H1 (cell line): ENCODE measurements at regions not wholly inside any gene's neighbourhood (a gene's known extent, or its start where the extent isn't known, plus 50 kb on each side); places are given as distances from the start of the nearest gene placed in this dataset.

Source experiments
- BRCA1 ChIP-seq: IDR thresholded peaks from 2 replicates; pipeline ENCODE4 v1.6.1; 2012; ENCODE audit warnings: low read depth, low read length, improper control_type of control experiment
- CBX8 ChIP-seq: fragments of 300-800, 300-1000 bp; sonication (generic); IDR thresholded peaks from 2 replicates; pipeline ENCODE4 v1.7.1; 2016; ENCODE audit warnings: low read depth, low read length, borderline replicate concordance
- CTBP2 ChIP-seq: IDR thresholded peaks from 2 replicates; pipeline ENCODE4 v1.7.0; 2011; ENCODE audit warnings: borderline replicate concordance, mild to moderate bottlenecking, moderate library complexity, mixed read lengths, low read length; ENCODE audit not compliant: insufficient read depth, insufficient read length
- NANOG ChIP-seq: IDR thresholded peaks from 2 replicates; pipeline ENCODE4 v1.6.1; 2011; ENCODE audit warnings: low read length, low read depth, mild to moderate bottlenecking, inconsistent platforms; ENCODE audit not compliant: insufficient read depth, poor library complexity, severe bottlenecking
- SP1 ChIP-seq: IDR thresholded peaks from 2 replicates; pipeline ENCODE4 v1.6.1; 2011; ENCODE audit warnings: low read depth, low read length
- SUZ12 ChIP-seq: fragments of 200-600 bp; sonication (generic); IDR thresholded peaks from 2 replicates; pipeline ENCODE4 v1.6.1; 2012; ENCODE audit warnings: mild to moderate bottlenecking, inconsistent platforms, low read length, moderate library complexity, mixed read lengths

- TF ChIP-seq NANOG (no peak), CBX8 (no peak), BRCA1 (no peak), SUZ12 (no peak), SP1 (no peak), CTBP2 (no peak)
These were observed 298.2 kb upstream of the MAF start (continued) for GRCh38 chr16:79898703-79899102.
